HS-27A (cell line): ENCODE measurements at regions not wholly inside any gene's neighbourhood (a gene's known extent, or its start where the extent isn't known, plus 50 kb on each side); places are given as distances from the start of the nearest gene placed in this dataset.
A peak's percentile ranks its signal among the peaks of the same experiment; 100 is the strongest.
"Not testable (repeated sequence)": the region's sequence is repeated elsewhere in the genome, so short reads cannot be mapped to it uniquely, and the experiment has no call there.

Experiments used
- DNase-seq: peaks from one replicate; pipeline ENCODE4 v3.0.0-alpha.2; 2012; ENCODE audit warnings: low read depth, missing footprints

- DNase-seq = no peak
These were observed 250.3 kb upstream of the RASGRP1 start for GRCh38 chr15:38814891-38815290.

- DNase-seq = peak; percentile 45
These were observed 253.0 kb upstream of the RASGRP1 start for GRCh38 chr15:38817427-38818156.

- no peak for DNase-seq
These were observed 253.7 kb upstream of the RASGRP1 start for GRCh38 chr15:38818157-38818790.

- no peak for DNase-seq
These were observed 254.9 kb upstream of the RASGRP1 start for GRCh38 chr15:38819387-38819950.

GRCh38 chr15:38823263-38823662 lies 258.6 kb upstream of the RASGRP1 start:
- no peak for DNase-seq

GRCh38 chr15:38824719-38825118 lies 260.1 kb upstream of the RASGRP1 start:
- DNase-seq = no peak

- no peak for DNase-seq
These were observed 262.3 kb upstream of the RASGRP1 start for GRCh38 chr15:38826880-38827279.

- DNase-seq = no peak
These were observed 263.5 kb upstream of the RASGRP1 start for GRCh38 chr15:38828031-38828532.

GRCh38 chr15:38829086-38829485 lies 264.5 kb upstream of the RASGRP1 start:
- DNase-seq = no peak

GRCh38 chr15:38842226-38842625 lies 277.6 kb upstream of the RASGRP1 start:
- no peak for DNase-seq

GRCh38 chr15:38843051-38843501 lies 278.5 kb upstream of the RASGRP1 start:
- no peak for DNase-seq

GRCh38 chr15:38843736-38844590 lies 279.3 kb upstream of the RASGRP1 start:
- DNase-seq = peak; percentile 71

GRCh38 chr15:38844736-38845135 lies 280.1 kb upstream of the RASGRP1 start:
- DNase-seq = no peak

GRCh38 chr15:38846346-38846745 lies 281.7 kb upstream of the RASGRP1 start:
- DNase-seq = no peak

- no peak for DNase-seq
These were observed 283.1 kb upstream of the RASGRP1 start for GRCh38 chr15:38847666-38848065.

GRCh38 chr15:38849046-38849445 lies 284.4 kb upstream of the RASGRP1 start:
- no peak for DNase-seq

- not testable (repeated sequence) for DNase-seq
These were observed 287.6 kb upstream of the RASGRP1 start for GRCh38 chr15:38852188-38852587.

GRCh38 chr15:38853608-38854007 lies 289.0 kb upstream of the RASGRP1 start:
- no peak for DNase-seq

- no peak for DNase-seq
These were observed 289.9 kb upstream of the RASGRP1 start for GRCh38 chr15:38854506-38854905.

- DNase-seq = no peak
These were observed 293.2 kb upstream of the RASGRP1 start for GRCh38 chr15:38857814-38858213.

GRCh38 chr15:38859574-38859973 lies 295.0 kb upstream of the RASGRP1 start:
- no peak for DNase-seq

- no peak for DNase-seq
These were observed 295.6 kb upstream of the RASGRP1 start for GRCh38 chr15:38860253-38860652.
